Activated T-helper 1 cell treated with anti-CD3 and anti-CD28 coated beads, Interleukin-12 subunit alpha, Interleukin-12 subunit beta, Interleukin-2, Interleukin-4 antibody, amounts not matched to agents 30 ng/mL and 10 ng/mL and 1 ng/mL, durations not matched to agents 14 hours and 24 hours and 36 hours (primary cell): ENCODE measurements at regions not wholly inside any gene's neighbourhood (a gene's known extent, or its start where the extent isn't known, plus 50 kb on each side); places are given as distances from the start of the nearest gene placed in this dataset.
"Not testable (repeated sequence)": the region's sequence is repeated elsewhere in the genome, so short reads cannot be mapped to it uniquely, and the experiment has no call there.

Experiments used
- DNase-seq: peaks from one replicate; pipeline ENCODE4 v3.0.0; 2021; ENCODE audit warnings: low spot score
- H3K27ac Mint-ChIP-seq: one replicate; pipeline ENCODE4 v1.8.0; 2021; ENCODE audit warnings: mild to moderate bottlenecking, mixed read lengths
- H3K27me3 Mint-ChIP-seq: one replicate; pipeline ENCODE4 v1.8.0; 2022; ENCODE audit warnings: mild to moderate bottlenecking, moderate library complexity, mixed read lengths; ENCODE audit not compliant: insufficient read depth
- H3K36me3 Mint-ChIP-seq: one replicate; pipeline ENCODE4 v1.8.0; 2021; ENCODE audit warnings: low read depth, mixed read lengths
- H3K4me1 Mint-ChIP-seq: one replicate; pipeline ENCODE4 v1.8.0; 2021; ENCODE audit warnings: low read depth, mixed read lengths
- H3K4me3 Mint-ChIP-seq: one replicate; pipeline ENCODE4 v1.8.0; 2021; ENCODE audit warnings: mild to moderate bottlenecking, moderate library complexity, mixed read lengths
- H3K9me3 Mint-ChIP-seq: one replicate; pipeline ENCODE4 v1.8.0; 2021; ENCODE audit warnings: mixed read lengths
- intact Hi-C: fragments of 100-400 bp; cut with micrococcal nuclease; formaldehyde crosslinking; loops from one replicate; pipeline ENCODE4 v1.15.1; 2024

DNA sequence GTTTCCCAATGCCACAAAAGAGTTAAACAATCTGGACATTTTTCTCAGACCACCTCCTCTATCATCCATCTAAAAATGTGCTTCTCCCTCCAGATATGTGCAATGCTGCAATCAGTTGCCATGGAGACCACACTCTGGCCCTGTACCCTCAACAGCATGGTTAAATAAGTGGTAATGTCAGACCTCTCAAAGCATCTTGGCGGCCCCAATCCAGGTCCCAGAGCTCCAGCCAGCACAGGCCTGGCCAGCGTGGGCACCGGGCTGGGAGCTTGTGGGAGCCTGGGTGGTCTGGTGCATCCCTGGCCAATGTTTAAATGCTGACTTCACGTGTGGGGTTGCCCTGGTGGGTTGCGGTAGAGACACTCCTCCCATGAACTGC is 362.9 kb upstream of the ZNF32 start:
- no peak overlapping the region for H3K27ac Mint-ChIP-seq
- no peaks in the 10 kb centered on the region for H3K9me3 Mint-ChIP-seq
- H3K36me3 Mint-ChIP-seq = no peaks in the 10 kb centered on the region
- H3K27me3 Mint-ChIP-seq = no peaks in the 10 kb centered on the region
- DNase-seq = no peak
- intact Hi-C loops = no loop called here
- H3K4me1 Mint-ChIP-seq = peaks cover 9% of the 10 kb centered on the region
- no peak overlapping the region for H3K4me3 Mint-ChIP-seq

DNA sequence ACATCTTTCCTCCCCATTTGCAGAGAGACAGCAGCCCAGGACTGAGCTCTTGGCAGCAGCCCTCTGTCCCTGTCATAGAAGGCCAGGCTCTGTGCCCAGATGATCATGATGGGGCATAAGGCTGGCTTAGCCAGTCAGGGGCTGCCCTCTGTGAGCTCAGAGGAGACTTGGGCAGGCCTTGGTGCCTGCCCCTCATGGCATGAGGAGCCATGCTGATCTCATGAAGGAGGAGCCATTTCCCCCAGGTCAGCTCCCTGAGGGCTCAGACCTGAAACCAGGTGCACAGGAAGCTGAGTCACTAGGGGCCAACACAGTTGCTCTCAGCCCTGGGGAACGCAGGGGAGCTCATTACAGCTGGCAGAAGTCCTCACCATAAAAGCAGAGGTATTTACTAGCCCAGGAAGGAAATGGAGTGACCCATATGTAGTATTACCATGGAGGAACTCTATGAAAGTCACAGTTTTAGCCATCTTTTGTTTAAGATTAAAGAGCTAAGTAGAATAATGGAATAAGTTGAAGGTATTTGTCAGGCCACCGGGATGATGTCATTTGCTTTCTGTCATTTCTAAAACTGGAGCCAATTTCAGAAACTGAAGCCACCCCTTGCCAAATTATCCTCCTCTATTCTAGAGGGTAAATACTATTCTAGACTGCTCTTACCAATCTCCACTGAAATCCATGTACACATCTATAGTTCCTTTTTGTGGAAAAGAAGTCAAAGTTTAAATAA is 362.4 kb upstream of the ZNF32 start:
- Mint-ChIP-seq H3K27ac (no peak overlapping the region), H3K9me3 (no peaks in the 10 kb centered on the region), H3K4me3 (no peak overlapping the region), H3K27me3 (peaks cover under 1% of the 10 kb centered on the region), H3K4me1 (peaks cover 9% of the 10 kb centered on the region), H3K36me3 (no peaks in the 10 kb centered on the region)
- DNase-seq = no peak
- intact Hi-C loops = no loop called here

GRCh38 chr10:44009891-44010632 is 361.4 kb upstream of the ZNF32 start:
- peaks cover 9% of the 10 kb centered on the region for H3K4me1 Mint-ChIP-seq
- H3K4me3 Mint-ChIP-seq = no peak overlapping the region
- no peak for DNase-seq
- no peaks in the 10 kb centered on the region for H3K9me3 Mint-ChIP-seq
- H3K36me3 Mint-ChIP-seq = no peaks in the 10 kb centered on the region
- no peak overlapping the region for H3K27ac Mint-ChIP-seq
- H3K27me3 Mint-ChIP-seq = peaks cover 2% of the 10 kb centered on the region
- intact Hi-C loops = no loop called here

DNA sequence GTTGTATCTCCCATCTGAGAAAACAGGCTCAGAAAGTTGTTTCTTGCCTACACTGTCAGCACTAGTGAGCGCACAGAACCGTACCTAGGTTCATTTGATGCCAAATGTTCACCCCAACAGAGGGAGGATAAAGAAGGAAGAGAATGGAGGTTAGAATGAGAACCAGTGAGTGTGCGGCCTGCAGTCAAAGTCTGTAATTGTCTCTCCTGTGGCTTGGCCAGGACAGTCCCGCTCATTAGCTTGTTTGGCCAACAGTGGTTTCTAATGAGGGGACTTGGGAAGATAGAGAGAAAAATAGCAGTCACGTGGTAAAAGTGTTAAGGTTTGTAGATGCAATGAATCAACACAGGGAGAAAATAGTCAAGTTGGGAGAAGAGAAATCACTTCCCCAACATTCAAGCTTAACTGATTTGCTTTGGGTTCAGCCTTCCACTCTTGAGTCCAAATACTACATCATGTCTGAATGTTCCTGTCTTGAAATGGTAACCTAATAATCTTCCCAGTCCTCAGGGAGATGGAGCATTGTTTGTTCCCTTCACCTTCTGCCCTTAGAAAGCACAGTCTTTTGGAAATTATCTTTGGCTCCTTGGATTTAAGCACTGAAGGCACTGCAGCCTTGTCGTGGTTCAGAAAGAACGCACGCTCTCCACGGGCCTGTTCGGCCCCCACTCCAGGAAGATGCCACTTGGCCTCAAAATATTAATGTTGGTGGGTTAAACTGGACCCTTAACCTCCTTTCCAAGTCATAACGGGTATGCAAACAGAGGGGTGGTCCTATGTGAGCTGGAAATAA is 360.4 kb upstream of the ZNF32 start:
- intact Hi-C loops = no loop called here
- DNase-seq = no peak

GRCh38 chr10:44008270-44008916 is 359.7 kb upstream of the ZNF32 start:
- no peaks in the 10 kb centered on the region for H3K36me3 Mint-ChIP-seq
- no peak overlapping the region for H3K4me3 Mint-ChIP-seq
- peaks cover 5% of the 10 kb centered on the region for H3K27me3 Mint-ChIP-seq
- no peaks in the 10 kb centered on the region for H3K9me3 Mint-ChIP-seq
- DNase-seq = no peak
- intact Hi-C loops = no loop called here
- no peak overlapping the region for H3K27ac Mint-ChIP-seq
- peaks cover 9% of the 10 kb centered on the region for H3K4me1 Mint-ChIP-seq

More for the DNA sequence above, 360.4 kb upstream of the ZNF32 start:
- Mint-ChIP-seq H3K27me3 (peaks cover 2% of the 10 kb centered on the region), H3K9me3 (no peaks in the 10 kb centered on the region), H3K4me1 (peaks cover 9% of the 10 kb centered on the region), H3K36me3 (no peaks in the 10 kb centered on the region), H3K4me3 (no peak overlapping the region), H3K27ac (no peak overlapping the region)

GRCh38 chr10:44006771-44007170 is 358.1 kb upstream of the ZNF32 start:
- H3K4me3 Mint-ChIP-seq = no peak overlapping the region
- no peaks in the 10 kb centered on the region for H3K9me3 Mint-ChIP-seq
- no peak for DNase-seq
- H3K4me1 Mint-ChIP-seq = peaks cover 9% of the 10 kb centered on the region
- no peak overlapping the region for H3K27ac Mint-ChIP-seq
- H3K27me3 Mint-ChIP-seq = peaks cover 7% of the 10 kb centered on the region
- intact Hi-C loops = no loop called here
- no peaks in the 10 kb centered on the region for H3K36me3 Mint-ChIP-seq

GRCh38 chr10:44005788-44006099 is 357.1 kb upstream of the ZNF32 start:
- Mint-ChIP-seq H3K4me1 (no peaks in the 10 kb centered on the region), H3K36me3 (no peaks in the 10 kb centered on the region), H3K27ac (no peak overlapping the region), H3K27me3 (peaks cover 8% of the 10 kb centered on the region), H3K9me3 (no peaks in the 10 kb centered on the region), H3K4me3 (no peak overlapping the region)
- no peak for DNase-seq
- intact Hi-C loops = no loop called here

- intact Hi-C loops = no loop called here
- H3K9me3 Mint-ChIP-seq = no peaks in the 10 kb centered on the region
- peaks cover 8% of the 10 kb centered on the region for H3K27me3 Mint-ChIP-seq
- H3K4me3 Mint-ChIP-seq = no peak overlapping the region
- H3K36me3 Mint-ChIP-seq = no peaks in the 10 kb centered on the region
- H3K4me1 Mint-ChIP-seq = no peaks in the 10 kb centered on the region
- DNase-seq = no peak
- no peak overlapping the region for H3K27ac Mint-ChIP-seq
Observed at GRCh38 chr10:44004913-44005787, 356.5 kb upstream of the ZNF32 start.

DNA sequence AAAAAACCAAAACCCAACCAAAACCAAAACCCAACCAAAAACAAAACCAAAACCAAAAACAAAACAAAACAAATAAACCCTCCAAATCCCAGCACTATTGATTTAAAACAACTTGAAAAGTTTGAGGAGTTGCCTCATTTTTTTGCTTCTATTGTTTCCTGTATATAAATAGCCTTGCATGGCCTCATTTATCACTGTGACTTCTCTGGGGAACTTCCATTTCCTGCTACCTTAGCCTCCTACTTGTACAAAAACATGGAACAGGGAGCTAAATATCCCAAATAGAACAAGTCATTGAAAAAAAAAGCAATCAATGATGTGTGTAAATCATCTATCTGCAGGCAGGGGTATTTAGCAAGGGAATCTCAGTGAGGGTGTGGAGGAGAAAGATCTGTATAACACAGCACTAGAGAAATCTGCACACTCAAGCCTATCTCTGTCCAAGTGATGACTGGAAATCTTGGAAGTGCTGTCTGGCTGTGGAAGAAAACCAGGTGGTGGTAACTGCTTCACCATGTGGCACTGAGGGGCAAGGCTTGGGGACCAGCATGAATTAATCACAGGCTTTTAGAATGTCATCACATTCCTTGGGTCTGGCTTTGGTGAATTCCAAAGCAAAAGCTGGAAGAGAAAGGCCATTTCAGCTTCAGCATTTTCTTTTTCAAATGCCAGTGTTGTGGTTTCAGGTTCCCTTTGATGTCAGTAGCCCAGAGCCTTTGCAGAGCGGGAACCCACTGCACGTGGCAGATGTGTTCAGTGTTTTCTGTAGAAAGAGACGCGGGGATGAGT is 349.5 kb upstream of the ZNF32 start:
- DNase-seq = no peak
- Mint-ChIP-seq H3K9me3 (peaks cover 4% of the 10 kb centered on the region), H3K36me3 (no peaks in the 10 kb centered on the region), H3K27me3 (peaks cover 3% of the 10 kb centered on the region), H3K27ac (no peak overlapping the region), H3K4me3 (no peak overlapping the region), H3K4me1 (no peaks in the 10 kb centered on the region)
- intact Hi-C loops = no loop called here

DNA sequence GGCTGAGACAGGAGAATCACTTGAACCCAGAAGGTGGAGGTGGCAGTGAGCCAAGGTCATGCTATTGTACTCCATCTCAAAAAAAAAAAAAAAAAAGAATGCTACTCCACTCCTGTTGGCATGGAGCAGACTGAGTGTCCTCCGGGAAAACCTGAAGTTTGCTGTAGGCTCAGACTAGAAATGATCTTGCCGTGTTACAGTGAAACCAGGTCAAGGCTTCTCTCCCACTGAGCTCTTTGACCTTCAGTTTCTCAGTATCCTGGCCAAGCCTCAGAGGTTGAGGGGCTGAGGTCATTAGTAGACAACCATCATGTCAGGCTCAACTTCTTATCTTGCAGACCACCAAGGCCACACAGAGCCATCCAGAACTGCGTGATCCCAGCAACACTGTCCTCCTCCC is 348.6 kb upstream of the ZNF32 start:
- Mint-ChIP-seq H3K4me1 (no peaks in the 10 kb centered on the region), H3K36me3 (no peaks in the 10 kb centered on the region), H3K27ac (no peak overlapping the region), H3K9me3 (peaks cover 8% of the 10 kb centered on the region), H3K4me3 (no peak overlapping the region), H3K27me3 (peaks cover 3% of the 10 kb centered on the region)
- no peak for DNase-seq
- intact Hi-C loops = no loop called here

DNA sequence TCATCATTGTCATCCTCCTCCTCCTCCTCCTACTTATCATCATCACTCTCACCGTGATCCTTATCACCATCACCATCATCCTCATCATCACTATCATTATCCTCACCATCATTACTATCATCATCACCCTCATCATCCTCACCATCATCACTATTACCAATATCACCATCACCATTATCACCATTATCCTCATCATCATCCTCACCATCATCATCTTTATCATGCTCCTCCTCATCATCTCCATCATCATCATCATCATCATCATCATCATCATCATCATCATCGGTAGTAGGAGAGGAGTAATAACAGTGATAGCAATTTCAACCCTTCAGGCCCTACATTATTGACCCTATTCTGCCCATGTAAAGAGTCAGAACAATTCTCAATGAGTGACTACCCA is 345.9 kb upstream of the ZNF32 start:
- Mint-ChIP-seq H3K9me3 (peaks cover 8% of the 10 kb centered on the region), H3K27ac (no peak overlapping the region), H3K36me3 (no peaks in the 10 kb centered on the region), H3K27me3 (peaks cover 2% of the 10 kb centered on the region), H3K4me1 (no peaks in the 10 kb centered on the region), H3K4me3 (no peak overlapping the region)
- DNase-seq = no peak
- intact Hi-C loops = no loop called here

DNA sequence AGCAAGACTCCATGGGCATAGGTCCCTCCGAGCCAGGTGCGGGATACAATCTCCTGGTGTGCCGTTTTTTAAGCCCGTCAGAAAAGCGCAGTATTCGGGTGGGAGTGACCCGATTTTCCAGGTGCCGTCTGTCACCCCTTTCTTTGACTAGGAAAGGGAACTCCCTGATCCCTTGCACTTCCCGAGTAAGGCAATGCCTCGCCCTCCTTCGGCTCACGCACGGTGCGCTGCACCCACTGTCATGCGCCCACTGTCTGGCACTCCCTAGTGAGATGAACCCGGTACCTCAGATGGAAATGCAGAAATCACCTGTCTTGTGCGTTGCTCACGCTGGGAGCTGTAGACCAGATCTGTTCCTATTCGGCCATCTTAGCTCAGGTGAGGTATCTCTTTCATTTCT is 344.1 kb upstream of the ZNF32 start:
- H3K4me3 Mint-ChIP-seq, H3K9me3 Mint-ChIP-seq, H3K27ac Mint-ChIP-seq, intact Hi-C loops, H3K36me3 Mint-ChIP-seq, H3K4me1 Mint-ChIP-seq, DNase-seq, H3K27me3 Mint-ChIP-seq: not testable (repeated sequence)
